HEK293T (cell line): ENCODE measurements at regions not wholly inside any gene's neighbourhood (a gene's known extent, or its start where the extent isn't known, plus 50 kb on each side); places are given as distances from the start of the nearest gene placed in this dataset.

ENCODE experiments used
- FOXA1 ChIP-seq: fragments of 450-650 bp; IDR thresholded peaks from 2 replicates; pipeline ENCODE4 v1.6.1; 2016; ENCODE audit warnings: mild to moderate bottlenecking
- FOXK2 ChIP-seq: fragments of 450-650 bp; IDR thresholded peaks from 2 replicates; pipeline ENCODE4 v1.6.1; 2016; ENCODE audit warnings: mild to moderate bottlenecking
- SP1 ChIP-seq: fragments of 450-650 bp; IDR thresholded peaks from 2 replicates; pipeline ENCODE4 v1.6.1; 2017

- TF ChIP-seq FOXK2: no peak
- TF ChIP-seq FOXA1: no peak
- no peak for TF ChIP-seq SP1
Observed at GRCh38 chr12:43252585-43252984, 299.4 kb downstream of the ADAMTS20 start.
